ENCODE measurements at regions not wholly inside any gene's neighbourhood (a gene's known extent, or its start where the extent isn't known, plus 50 kb on each side); places are given as distances from the start of the nearest gene placed in this dataset.

DNA sequence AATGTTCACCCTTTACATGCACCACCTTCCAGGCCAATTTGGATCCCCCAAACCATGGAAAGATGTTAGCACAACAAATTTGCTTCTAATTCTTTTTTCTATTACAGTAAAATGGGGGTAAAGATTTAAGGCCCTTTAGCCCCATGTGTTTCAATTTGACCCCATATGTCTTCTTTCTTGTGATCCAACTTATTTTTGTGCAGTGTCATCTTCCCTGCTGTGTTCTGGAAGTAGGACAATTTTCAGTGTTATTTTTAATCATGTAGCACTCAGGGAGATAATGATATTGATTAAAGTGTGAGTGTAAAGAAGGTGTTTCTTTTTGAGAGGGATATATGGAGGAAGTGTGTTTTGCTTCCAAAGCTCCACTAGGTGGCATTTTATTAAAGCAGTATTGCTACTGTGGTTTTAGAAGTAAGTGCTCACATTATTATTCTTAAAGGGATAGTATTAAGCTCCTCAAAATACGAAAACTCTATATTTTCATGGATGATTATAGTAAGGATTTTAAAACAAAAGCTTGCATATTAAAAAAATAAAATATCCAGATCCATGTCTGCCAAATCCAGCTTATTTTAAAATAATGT lies 118.7 kb upstream of the ATP10B start:
- H3K27me3 ChIP-seq (replicated peaks in 1 of 2; ENCODE audit: control insufficient read depth in 2 of 2, extremely low read depth in 1 of 2, insufficient read depth in 2 of 2, low read length in 1 of 2), result no peaks in the 10 kb centered on the region
- no peaks in the 10 kb centered on the region for H3K4me1 ChIP-seq (ENCODE audit: control insufficient read depth in 1 of 2, extremely low read depth in 1 of 2, insufficient read depth in 2 of 2, low read length in 2 of 2)
- H3K36me3 Mint-ChIP-seq, result no peaks in the 10 kb centered on the region
- H3K27me3 Mint-ChIP-seq, result peaks cover 0 to 23% of the 10 kb centered on the region in 2 donors
- no peaks in the 10 kb centered on the region for H3K9me3 Mint-ChIP-seq
- H3K27ac Mint-ChIP-seq, result no peak overlapping the region
- no CpG with 5 or more reads among the region's 1 CpG for WGBS (ENCODE audit: insufficient coverage)
- no peaks in the 10 kb centered on the region for H3K36me3 ChIP-seq (ENCODE audit: control insufficient read depth in 2 of 2, extremely low read depth in 1 of 2, insufficient read depth in 1 of 2, low read length in 1 of 2)
- ChIA-PET POLR2A (no interaction called here), CTCF (interaction anchor here in 1 of 2 donors (0.6 kb wide), 1 partner anchor 36 kb away, joined by 3 read pairs; no protein-coding TSS in a partner anchor)
- no peak for DNase-seq
- no peak overlapping the region for H3K27ac ChIP-seq (ENCODE audit: low read length)
- H3K4me1 Mint-ChIP-seq, result no peaks in the 10 kb centered on the region
- H3K4me3 ChIP-seq (ENCODE audit: control insufficient read depth in 1 of 2, extremely low read depth in 1 of 2, low read length in 1 of 2), result no peak overlapping the region
- H3K9me3 ChIP-seq, result no peaks in the 10 kb centered on the region
- no peak for ATAC-seq (replicated peaks in 1 of 4)
- no peak overlapping the region for H3K4me3 Mint-ChIP-seq

- H3K36me3 ChIP-seq (ENCODE audit: control insufficient read depth in 2 of 2, extremely low read depth in 1 of 2, insufficient read depth in 1 of 2, low read length in 1 of 2), result no peaks in the 10 kb centered on the region
- H3K9me3 Mint-ChIP-seq, result no peaks in the 10 kb centered on the region
- ATAC-seq (replicated peaks in 1 of 4) (no peak), DNase-seq (no peak)
- no peaks in the 10 kb centered on the region for H3K27me3 ChIP-seq (replicated peaks in 1 of 2; ENCODE audit: control insufficient read depth in 2 of 2, extremely low read depth in 1 of 2, insufficient read depth in 2 of 2, low read length in 1 of 2)
- no peaks in the 10 kb centered on the region for H3K36me3 Mint-ChIP-seq
- H3K4me3 Mint-ChIP-seq, result no peak overlapping the region
- H3K4me1 Mint-ChIP-seq, result no peaks in the 10 kb centered on the region
- H3K27me3 Mint-ChIP-seq, result peaks cover 0 to 20% of the 10 kb centered on the region in 2 donors
- H3K4me3 ChIP-seq (ENCODE audit: control insufficient read depth in 1 of 2, extremely low read depth in 1 of 2, low read length in 1 of 2), result no peak overlapping the region
- no peaks in the 10 kb centered on the region for H3K9me3 ChIP-seq
- H3K27ac Mint-ChIP-seq, result no peak overlapping the region
- H3K27ac ChIP-seq (ENCODE audit: low read length), result no peak overlapping the region
- POLR2A ChIA-PET, result no interaction called here
- no peaks in the 10 kb centered on the region for H3K4me1 ChIP-seq (ENCODE audit: control insufficient read depth in 1 of 2, extremely low read depth in 1 of 2, insufficient read depth in 2 of 2, low read length in 2 of 2)
- CTCF ChIA-PET, result no interaction called here
Observed at GRCh38 chr5:160969645-160970044, 117.6 kb upstream of the ATP10B start.

- Mint-ChIP-seq H3K27me3 (peaks cover 0 to 19% of the 10 kb centered on the region in 2 donors), H3K9me3 (no peaks in the 10 kb centered on the region), H3K4me3 (no peak overlapping the region), H3K36me3 (no peaks in the 10 kb centered on the region), H3K4me1 (no peaks in the 10 kb centered on the region), H3K27ac (no peak overlapping the region)
- ATAC-seq (replicated peaks in 1 of 4) (no peak), DNase-seq (no peak)
- Histone ChIP-seq H3K36me3 (ENCODE audit: control insufficient read depth in 2 of 2, extremely low read depth in 1 of 2, insufficient read depth in 1 of 2, low read length in 1 of 2) (no peaks in the 10 kb centered on the region), H3K9me3 (no peaks in the 10 kb centered on the region), H3K27ac (ENCODE audit: low read length) (no peak overlapping the region), H3K4me3 (ENCODE audit: control insufficient read depth in 1 of 2, extremely low read depth in 1 of 2, low read length in 1 of 2) (no peak overlapping the region), H3K4me1 (ENCODE audit: control insufficient read depth in 1 of 2, extremely low read depth in 1 of 2, insufficient read depth in 2 of 2, low read length in 2 of 2) (no peaks in the 10 kb centered on the region), H3K27me3 (replicated peaks in 1 of 2; ENCODE audit: control insufficient read depth in 2 of 2, extremely low read depth in 1 of 2, insufficient read depth in 2 of 2, low read length in 1 of 2) (no peaks in the 10 kb centered on the region)
- 77% methylated on average over 3 of the region's 6 CpGs for WGBS (ENCODE audit: insufficient coverage)
- CTCF ChIA-PET, result no interaction called here
- POLR2A ChIA-PET, result no interaction called here
Observed at GRCh38 chr5:160968480-160968879, 116.5 kb upstream of the ATP10B start.

- H3K4me1 Mint-ChIP-seq, result no peaks in the 10 kb centered on the region
- no peak overlapping the region for H3K4me3 Mint-ChIP-seq
- H3K27me3 Mint-ChIP-seq, result peaks cover 0 to 16% of the 10 kb centered on the region in 2 donors
- no peaks in the 10 kb centered on the region for H3K36me3 ChIP-seq (ENCODE audit: control insufficient read depth in 2 of 2, extremely low read depth in 1 of 2, insufficient read depth in 1 of 2, low read length in 1 of 2)
- H3K4me1 ChIP-seq (ENCODE audit: control insufficient read depth in 1 of 2, extremely low read depth in 1 of 2, insufficient read depth in 2 of 2, low read length in 2 of 2), result no peaks in the 10 kb centered on the region
- WGBS (ENCODE audit: insufficient coverage), result no CpG with 5 or more reads among the region's 2 CpGs
- H3K36me3 Mint-ChIP-seq, result no peaks in the 10 kb centered on the region
- ATAC-seq (replicated peaks in 1 of 4) (no peak), DNase-seq (no peak)
- H3K27me3 ChIP-seq (replicated peaks in 1 of 2; ENCODE audit: control insufficient read depth in 2 of 2, extremely low read depth in 1 of 2, insufficient read depth in 2 of 2, low read length in 1 of 2), result no peaks in the 10 kb centered on the region
- no peaks in the 10 kb centered on the region for H3K9me3 ChIP-seq
- no peak overlapping the region for H3K4me3 ChIP-seq (ENCODE audit: control insufficient read depth in 1 of 2, extremely low read depth in 1 of 2, low read length in 1 of 2)
- no peaks in the 10 kb centered on the region for H3K9me3 Mint-ChIP-seq
- H3K27ac ChIP-seq (ENCODE audit: low read length), result no peak overlapping the region
- ChIA-PET CTCF (no interaction called here), POLR2A (no interaction called here)
- no peak overlapping the region for H3K27ac Mint-ChIP-seq
Observed at GRCh38 chr5:160966921-160967320, 114.9 kb upstream of the ATP10B start.

GRCh38 chr5:160961761-160962160 lies 109.8 kb upstream of the ATP10B start:
- no CpG with 5 or more reads among the region's 2 CpGs for WGBS (ENCODE audit: insufficient coverage)
- Histone ChIP-seq H3K9me3 (no peaks in the 10 kb centered on the region), H3K36me3 (ENCODE audit: control insufficient read depth in 2 of 2, extremely low read depth in 1 of 2, insufficient read depth in 1 of 2, low read length in 1 of 2) (no peaks in the 10 kb centered on the region), H3K27me3 (replicated peaks in 1 of 2; ENCODE audit: control insufficient read depth in 2 of 2, extremely low read depth in 1 of 2, insufficient read depth in 2 of 2, low read length in 1 of 2) (no peaks in the 10 kb centered on the region), H3K4me1 (ENCODE audit: control insufficient read depth in 1 of 2, extremely low read depth in 1 of 2, insufficient read depth in 2 of 2, low read length in 2 of 2) (no peaks in the 10 kb centered on the region), H3K4me3 (ENCODE audit: control insufficient read depth in 1 of 2, extremely low read depth in 1 of 2, low read length in 1 of 2) (no peak overlapping the region), H3K27ac (ENCODE audit: low read length) (no peak overlapping the region)
- CTCF ChIA-PET, result interaction anchor here in 1 of 2 donors (0.5 kb wide), 1 partner anchor 21 kb away, joined by 3 read pairs; no protein-coding TSS in a partner anchor
- H3K27ac Mint-ChIP-seq, result no peak overlapping the region
- H3K4me1 Mint-ChIP-seq, result no peaks in the 10 kb centered on the region
- DNase-seq, result no peak
- H3K9me3 Mint-ChIP-seq, result no peaks in the 10 kb centered on the region
- H3K4me3 Mint-ChIP-seq, result no peak overlapping the region
- no peak for ATAC-seq (replicated peaks in 1 of 4)
- H3K27me3 Mint-ChIP-seq, result no peaks in the 10 kb centered on the region
- H3K36me3 Mint-ChIP-seq, result no peaks in the 10 kb centered on the region
- POLR2A ChIA-PET, result no interaction called here

DNA sequence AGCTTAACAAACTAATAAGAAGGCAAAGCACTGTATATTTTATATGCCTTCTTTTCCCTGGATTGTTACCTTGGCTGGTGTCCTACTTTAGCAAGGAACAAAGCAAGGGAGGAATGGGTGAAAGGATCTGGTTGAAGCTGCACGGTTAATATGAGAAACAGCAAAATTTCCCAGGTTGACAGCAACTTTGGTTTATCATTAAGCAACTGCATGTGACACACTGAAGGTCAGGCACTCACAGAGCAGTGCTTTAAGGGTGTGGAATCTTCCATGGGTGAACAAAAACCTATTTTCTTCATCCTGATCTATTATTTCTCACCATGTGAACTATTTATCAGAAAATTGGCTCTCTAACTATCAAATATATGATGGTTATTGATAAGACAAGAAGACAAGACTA lies 109.0 kb upstream of the ATP10B start:
- Histone ChIP-seq H3K27ac (ENCODE audit: low read length) (no peak overlapping the region), H3K27me3 (replicated peaks in 1 of 2; ENCODE audit: control insufficient read depth in 2 of 2, extremely low read depth in 1 of 2, insufficient read depth in 2 of 2, low read length in 1 of 2) (no peaks in the 10 kb centered on the region), H3K36me3 (ENCODE audit: control insufficient read depth in 2 of 2, extremely low read depth in 1 of 2, insufficient read depth in 1 of 2, low read length in 1 of 2) (no peaks in the 10 kb centered on the region), H3K4me3 (ENCODE audit: control insufficient read depth in 1 of 2, extremely low read depth in 1 of 2, low read length in 1 of 2) (no peak overlapping the region), H3K4me1 (ENCODE audit: control insufficient read depth in 1 of 2, extremely low read depth in 1 of 2, insufficient read depth in 2 of 2, low read length in 2 of 2) (no peaks in the 10 kb centered on the region), H3K9me3 (no peaks in the 10 kb centered on the region)
- Mint-ChIP-seq H3K4me1 (no peaks in the 10 kb centered on the region), H3K27me3 (no peaks in the 10 kb centered on the region), H3K9me3 (no peaks in the 10 kb centered on the region), H3K4me3 (no peak overlapping the region), H3K27ac (no peak overlapping the region), H3K36me3 (no peaks in the 10 kb centered on the region)
- ChIA-PET POLR2A (no interaction called here), CTCF (no interaction called here)
- DNase-seq, result no peak
- ATAC-seq (replicated peaks in 1 of 4), result no peak
- WGBS (ENCODE audit: insufficient coverage), result 40% methylated on average over 1 of the region's 1 CpG

DNA sequence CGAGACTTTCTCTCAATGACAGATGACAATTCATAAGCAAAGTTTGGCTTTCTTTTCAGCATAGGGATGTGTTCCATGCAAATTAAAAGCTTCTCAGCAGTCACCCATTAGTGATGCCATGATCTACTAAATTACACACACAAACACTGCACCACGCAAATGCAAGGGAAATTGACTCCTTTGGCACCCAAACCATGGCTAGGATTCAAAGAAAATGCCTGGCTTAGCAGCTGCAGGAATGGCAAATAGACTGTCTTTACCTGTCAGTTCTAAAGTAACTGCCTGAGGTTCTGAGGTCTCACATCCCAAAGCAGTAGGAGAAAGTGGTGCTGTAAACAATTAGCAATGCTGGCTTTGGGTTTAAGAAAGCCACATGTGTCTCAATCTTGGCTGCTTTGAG lies 108.6 kb upstream of the ATP10B start:
- 60% methylated on average over 1 of the region's 2 CpGs for WGBS (ENCODE audit: insufficient coverage)
- ATAC-seq (replicated peaks in 1 of 4), result no peak
- H3K36me3 Mint-ChIP-seq, result no peaks in the 10 kb centered on the region
- no peaks in the 10 kb centered on the region for H3K27me3 Mint-ChIP-seq
- CTCF ChIA-PET, result no interaction called here
- no peak for DNase-seq
- POLR2A ChIA-PET, result no interaction called here
- H3K9me3 Mint-ChIP-seq, result no peaks in the 10 kb centered on the region
- H3K9me3 ChIP-seq, result no peaks in the 10 kb centered on the region
- H3K27ac Mint-ChIP-seq, result no peak overlapping the region
- H3K27ac ChIP-seq (ENCODE audit: low read length), result no peak overlapping the region
- no peaks in the 10 kb centered on the region for H3K4me1 Mint-ChIP-seq
- no peaks in the 10 kb centered on the region for H3K27me3 ChIP-seq (replicated peaks in 1 of 2; ENCODE audit: control insufficient read depth in 2 of 2, extremely low read depth in 1 of 2, insufficient read depth in 2 of 2, low read length in 1 of 2)
- no peaks in the 10 kb centered on the region for H3K36me3 ChIP-seq (ENCODE audit: control insufficient read depth in 2 of 2, extremely low read depth in 1 of 2, insufficient read depth in 1 of 2, low read length in 1 of 2)
- H3K4me1 ChIP-seq (ENCODE audit: control insufficient read depth in 1 of 2, extremely low read depth in 1 of 2, insufficient read depth in 2 of 2, low read length in 2 of 2), result no peaks in the 10 kb centered on the region
- no peak overlapping the region for H3K4me3 ChIP-seq (ENCODE audit: control insufficient read depth in 1 of 2, extremely low read depth in 1 of 2, low read length in 1 of 2)
- H3K4me3 Mint-ChIP-seq, result no peak overlapping the region
